HCT116 (cell line): ENCODE measurements at regions not wholly inside any gene's neighbourhood (a gene's known extent, or its start where the extent isn't known, plus 50 kb on each side); places are given as distances from the start of the nearest gene placed in this dataset.
"Not testable (repeated sequence)": the region's sequence is repeated elsewhere in the genome, so short reads cannot be mapped to it uniquely, and the experiment has no call there.

Source experiments
- ATAC-seq: fragments of 200-7000 bp; cut with Tn5 transposase; 2 replicates; pipeline ENCODE4 v1.9.1; 2020; ENCODE audit warnings: mild to moderate bottlenecking, moderate library complexity
- BruUV-seq: library from RNA; stranded (reverse); fragments of 400-500 nt; replicated peaks from 2 replicates; lab custom pipeline; 2021; lab: Mats Ljungman, UMichigan
- CTCF ChIA-PET: fragments of 300-600 bp; sonication (Branson Sonifier 250); formaldehyde crosslinking; loops from one replicate; lab custom pipeline; 2021; ENCODE audit warnings: antibody characterized with exemption; lab: Charles Lee
- POLR2A ChIA-PET: fragments of 300-600, 350-600 bp; sonication (Branson Sonifier 250); formaldehyde crosslinking; loops from one replicate; lab custom pipeline; 2021; ENCODE audit warnings: antibody characterized with exemption; lab: Charles Lee
- RAD21 ChIA-PET, 2 experiments: fragments of 300-600 bp; sonication (Branson Sonifier 250); formaldehyde crosslinking; loops; one replicate each; lab custom pipeline; 2023; ENCODE audit warnings: low total read pairs in 2 of 2; ENCODE audit not compliant: uncharacterized antibody in 2 of 2, unreplicated experiment in 2 of 2, low non-redundant PET in 1 of 2; lab: Charles Lee
- DNase-seq: peaks from one replicate; pipeline ENCODE4 v3.0.0-alpha.2; 2010; ENCODE audit warnings: low read depth, low spot score
- H2AFZ ChIP-seq: fragments of 200-600 bp; shearing (Covaris generic), sonication (generic); 2 replicates; pipeline ENCODE4 v1.6.1; 2017; ENCODE audit warnings: low read depth, mixed run types, mixed read lengths, antibody characterized with exemption, low read length; ENCODE audit not compliant: poor library complexity, severe bottlenecking
- H3K27ac ChIP-seq: 2 replicates; pipeline ENCODE4 v1.5.1; 2012; ENCODE audit warnings: low read depth, low read length
- H3K27me3 ChIP-seq: fragments of 200-600 bp; sonication (generic); 2 replicates; pipeline ENCODE4 v1.6.1; 2016; ENCODE audit warnings: mixed run types, low read length, mixed read lengths; ENCODE audit not compliant: insufficient read depth
- H3K36me3 ChIP-seq, 2 experiments: fragments of 200-500 bp in 1 of 2; fragments of 200-600 bp in 1 of 2; sonication (Bioruptor generic) in 1 of 2; sonication (generic) in 1 of 2; 2 replicates each; pipeline versions ENCODE4 v1.5.1 to v1.6.1; 2014 to 2016; ENCODE audit warnings: low read length in 2 of 2, inconsistent platforms in 1 of 2, mixed read lengths in 1 of 2, mixed run types in 1 of 2; ENCODE audit not compliant: insufficient read depth in 2 of 2, control insufficient read depth in 1 of 2
- H3K4me1 ChIP-seq, 2 experiments: fragments of 200-600 bp in 1 of 2; sonication (generic) in 1 of 2; 2 replicates each; pipeline versions ENCODE4 v1.5.1 to v1.6.1; 2012 to 2017; ENCODE audit warnings: low read length in 2 of 2, inconsistent platforms in 1 of 2, mild to moderate bottlenecking in 1 of 2, mixed read lengths in 1 of 2, mixed run types in 1 of 2, moderate library complexity in 1 of 2; ENCODE audit not compliant: insufficient read depth in 2 of 2, control insufficient read depth in 1 of 2
- H3K4me2 ChIP-seq: fragments of 200-600 bp; sonication (generic); 2 replicates; pipeline ENCODE4 v1.6.1; 2017; ENCODE audit warnings: mixed run types, low read length, mixed read lengths
- H3K4me3 ChIP-seq, 2 experiments: fragments of 200-600 bp in 1 of 2; sonication (generic) in 1 of 2; replicated peaks in 1 of 2; 2 replicates each; pipeline ENCODE4 v1.5.1; 2011 to 2016; ENCODE audit warnings: low read length in 2 of 2, control low read depth in 1 of 2, low read depth in 1 of 2, mild to moderate bottlenecking in 1 of 2, mixed read lengths in 1 of 2, mixed run types in 1 of 2
- H3K79me2 ChIP-seq: fragments of 200-600 bp; sonication (generic); 2 replicates; pipeline ENCODE4 v1.6.1; 2017; ENCODE audit warnings: mild to moderate bottlenecking, mixed run types, low read length, moderate library complexity, mixed read lengths; ENCODE audit not compliant: insufficient read depth
- H3K9ac ChIP-seq: fragments of 200-600 bp; sonication (generic); 2 replicates; pipeline ENCODE4 v1.6.1; 2016; ENCODE audit warnings: low read length, mixed read lengths
- H3K9me2 ChIP-seq: fragments of 200-600 bp; sonication (generic), shearing (Covaris generic); 2 replicates; pipeline ENCODE4 v1.6.1; 2017; ENCODE audit warnings: mixed run types, mild to moderate bottlenecking, moderate library complexity; ENCODE audit not compliant: insufficient read depth
- H3K9me3 ChIP-seq, 2 experiments: fragments of 200-500 bp in 1 of 2; fragments of 200-600 bp in 1 of 2; sonication (Bioruptor generic) in 1 of 2; sonication (generic) in 1 of 2; 2 replicates each; pipeline ENCODE4 v1.6.1; 2014 to 2017; ENCODE audit warnings: low read length in 2 of 2, mixed read lengths in 2 of 2, inconsistent platforms in 1 of 2, low read depth in 1 of 2, mild to moderate bottlenecking in 1 of 2, mixed run types in 1 of 2, moderate library complexity in 1 of 2; ENCODE audit not compliant: control insufficient read depth in 1 of 2, insufficient read depth in 1 of 2
- H4K20me1 ChIP-seq: fragments of 200-600 bp; sonication (generic), shearing (Covaris generic); 2 replicates; pipeline ENCODE4 v1.6.1; 2017; ENCODE audit warnings: mixed run types, mild to moderate bottlenecking, moderate library complexity; ENCODE audit not compliant: insufficient read depth
- CBX3 ChIP-seq: IDR thresholded peaks from 2 replicates; pipeline ENCODE4 v1.6.1; 2012; ENCODE audit warnings: low read depth
- ELF1 ChIP-seq: IDR thresholded peaks from 2 replicates; pipeline ENCODE4 v1.6.1; 2012; ENCODE audit warnings: low read depth, borderline replicate concordance
- POLR2AphosphoS5 ChIP-seq: IDR thresholded peaks from 2 replicates; pipeline ENCODE4 v1.6.1; 2011; ENCODE audit warnings: mild to moderate bottlenecking, low read depth, low read length, moderate library complexity
- RAD21 ChIP-seq: IDR thresholded peaks from 2 replicates; pipeline ENCODE4 v1.6.1; 2012; ENCODE audit warnings: low read depth, mild to moderate bottlenecking
- SIN3A ChIP-seq: IDR thresholded peaks from 2 replicates; pipeline ENCODE4 v1.6.1; 2012; ENCODE audit warnings: low read depth
- SP1 ChIP-seq: IDR thresholded peaks from 2 replicates; pipeline ENCODE4 v1.6.1; 2012; ENCODE audit warnings: low read depth
- SRF ChIP-seq: IDR thresholded peaks from 2 replicates; pipeline ENCODE4 v1.6.1; 2012; ENCODE audit warnings: low read depth
- TCF7L2 ChIP-seq: IDR thresholded peaks from 2 replicates; pipeline ENCODE4 v1.7.0; 2011; ENCODE audit warnings: borderline replicate concordance, inconsistent platforms; ENCODE audit not compliant: insufficient read depth, insufficient read length; ENCODE audit errors: extremely low read depth
- YY1 ChIP-seq: IDR thresholded peaks from 2 replicates; pipeline ENCODE4 v1.6.1; 2011; ENCODE audit warnings: low read length, low read depth, moderate library complexity, mild to moderate bottlenecking; ENCODE audit not compliant: insufficient replicate concordance; ENCODE audit errors: extremely low read depth
- intact Hi-C: fragments of 100-400 bp; cut with micrococcal nuclease; formaldehyde crosslinking; loops from 2 replicates; pipeline ENCODE4 v1.10.0; 2022
- TF ChIP-seq, protein P1 (sequence below): IDR thresholded peaks from 2 replicates; pipeline ENCODE4 v1.6.1; 2012
- TF ChIP-seq, protein P2 (sequence below): IDR thresholded peaks from 2 replicates; pipeline ENCODE4 v1.6.1; 2011; ENCODE audit warnings: mild to moderate bottlenecking, low read length, moderate library complexity; ENCODE audit not compliant: insufficient replicate concordance; ENCODE audit errors: extremely low read depth
- TF ChIP-seq, protein P3 (sequence below): IDR thresholded peaks from 2 replicates; pipeline ENCODE4 v1.6.1; 2012; ENCODE audit warnings: low read depth

DNA sequence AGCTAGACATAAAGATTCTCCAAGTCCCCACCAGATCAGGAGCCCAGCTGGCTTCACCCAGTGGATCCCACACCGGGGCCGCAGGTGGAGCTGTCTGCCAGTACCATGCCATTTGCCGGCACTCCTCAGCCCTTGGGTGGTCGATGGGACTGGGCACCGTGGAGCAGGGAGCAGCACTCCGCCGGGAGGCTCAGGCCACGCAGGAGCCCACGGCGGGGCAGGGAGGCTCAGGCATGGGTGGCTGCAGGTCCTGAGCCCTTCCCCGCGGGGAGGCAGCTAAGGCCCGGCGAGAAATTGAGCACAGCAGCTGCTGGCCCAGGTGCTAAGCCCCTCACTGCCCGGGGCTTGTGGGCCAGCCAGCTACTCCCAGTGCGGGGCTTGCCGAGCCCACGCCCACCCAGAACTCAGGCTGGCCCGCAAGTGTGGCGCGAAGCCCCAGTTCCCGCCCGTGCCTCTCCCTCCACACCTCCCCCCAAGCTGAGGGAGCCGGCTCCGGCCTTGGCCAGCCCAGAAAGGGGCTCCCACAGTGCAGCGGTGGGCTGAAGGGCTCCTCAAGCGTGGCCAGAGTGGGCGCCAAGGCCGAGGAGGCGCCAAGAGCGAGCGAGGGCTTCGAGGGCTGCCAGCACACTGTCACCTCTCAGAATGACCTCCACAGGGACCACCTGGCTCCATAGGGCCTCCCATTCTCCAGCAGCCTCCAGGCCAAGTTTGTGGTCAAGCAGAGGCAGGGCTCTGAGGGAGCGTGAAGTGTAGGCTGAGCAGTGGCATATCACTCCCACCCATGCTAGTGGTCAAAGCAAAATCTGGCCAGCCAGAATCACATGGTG lies 93.5 kb downstream of the PLXNA1 start:
- H3K79me2 ChIP-seq, DNase-seq, ATAC-seq, POLR2A ChIA-PET, H4K20me1 ChIP-seq, H3K9ac ChIP-seq, H3K27ac ChIP-seq, H3K9me2 ChIP-seq, H3K4me3 ChIP-seq, H3K36me3 ChIP-seq, H3K4me1 ChIP-seq, H3K27me3 ChIP-seq, H3K4me2 ChIP-seq, RAD21 ChIA-PET, CTCF ChIA-PET, BruUV-seq, H2AFZ ChIP-seq, intact Hi-C loops, H3K9me3 ChIP-seq: not testable (repeated sequence)

- no peak overlapping the region for H3K27ac ChIP-seq
- ATAC-seq = no peak
- H3K36me3 ChIP-seq = no peaks in the 10 kb centered on the region
- intact Hi-C loops = no loop called here
- POLR2A ChIA-PET = no interaction called here
- no peak for DNase-seq
- no peaks in the 10 kb centered on the region for H3K9me2 ChIP-seq
- no peak overlapping the region for H2AFZ ChIP-seq
- H3K27me3 ChIP-seq = no peaks in the 10 kb centered on the region
- H3K9ac ChIP-seq = no peak overlapping the region
- CTCF ChIA-PET = no interaction called here
- H3K4me3 ChIP-seq = no peak overlapping the region
- no peaks in the 10 kb centered on the region for H3K79me2 ChIP-seq
- no peaks in the 10 kb centered on the region for H4K20me1 ChIP-seq
- no peak for TF ChIP-seq CBX3
- TF ChIP-seq, protein P1, sequence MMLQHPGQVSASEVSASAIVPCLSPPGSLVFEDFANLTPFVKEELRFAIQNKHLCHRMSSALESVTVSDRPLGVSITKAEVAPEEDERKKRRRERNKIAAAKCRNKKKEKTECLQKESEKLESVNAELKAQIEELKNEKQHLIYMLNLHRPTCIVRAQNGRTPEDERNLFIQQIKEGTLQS = no peak
- no peak for TF ChIP-seq SIN3A
- TF ChIP-seq ELF1 = no peak
- TF ChIP-seq SRF = no peak
- TF ChIP-seq, protein P2, sequence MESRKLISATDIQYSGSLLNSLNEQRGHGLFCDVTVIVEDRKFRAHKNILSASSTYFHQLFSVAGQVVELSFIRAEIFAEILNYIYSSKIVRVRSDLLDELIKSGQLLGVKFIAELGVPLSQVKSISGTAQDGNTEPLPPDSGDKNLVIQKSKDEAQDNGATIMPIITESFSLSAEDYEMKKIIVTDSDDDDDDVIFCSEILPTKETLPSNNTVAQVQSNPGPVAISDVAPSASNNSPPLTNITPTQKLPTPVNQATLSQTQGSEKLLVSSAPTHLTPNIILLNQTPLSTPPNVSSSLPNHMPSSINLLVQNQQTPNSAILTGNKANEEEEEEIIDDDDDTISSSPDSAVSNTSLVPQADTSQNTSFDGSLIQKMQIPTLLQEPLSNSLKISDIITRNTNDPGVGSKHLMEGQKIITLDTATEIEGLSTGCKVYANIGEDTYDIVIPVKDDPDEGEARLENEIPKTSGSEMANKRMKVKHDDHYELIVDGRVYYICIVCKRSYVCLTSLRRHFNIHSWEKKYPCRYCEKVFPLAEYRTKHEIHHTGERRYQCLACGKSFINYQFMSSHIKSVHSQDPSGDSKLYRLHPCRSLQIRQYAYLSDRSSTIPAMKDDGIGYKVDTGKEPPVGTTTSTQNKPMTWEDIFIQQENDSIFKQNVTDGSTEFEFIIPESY = no peak
- no peak for TF ChIP-seq POLR2AphosphoS5
- no peak for TF ChIP-seq YY1
- TF ChIP-seq RAD21 = no peak
- TF ChIP-seq SP1 = no peak
- TF ChIP-seq, protein P3, sequence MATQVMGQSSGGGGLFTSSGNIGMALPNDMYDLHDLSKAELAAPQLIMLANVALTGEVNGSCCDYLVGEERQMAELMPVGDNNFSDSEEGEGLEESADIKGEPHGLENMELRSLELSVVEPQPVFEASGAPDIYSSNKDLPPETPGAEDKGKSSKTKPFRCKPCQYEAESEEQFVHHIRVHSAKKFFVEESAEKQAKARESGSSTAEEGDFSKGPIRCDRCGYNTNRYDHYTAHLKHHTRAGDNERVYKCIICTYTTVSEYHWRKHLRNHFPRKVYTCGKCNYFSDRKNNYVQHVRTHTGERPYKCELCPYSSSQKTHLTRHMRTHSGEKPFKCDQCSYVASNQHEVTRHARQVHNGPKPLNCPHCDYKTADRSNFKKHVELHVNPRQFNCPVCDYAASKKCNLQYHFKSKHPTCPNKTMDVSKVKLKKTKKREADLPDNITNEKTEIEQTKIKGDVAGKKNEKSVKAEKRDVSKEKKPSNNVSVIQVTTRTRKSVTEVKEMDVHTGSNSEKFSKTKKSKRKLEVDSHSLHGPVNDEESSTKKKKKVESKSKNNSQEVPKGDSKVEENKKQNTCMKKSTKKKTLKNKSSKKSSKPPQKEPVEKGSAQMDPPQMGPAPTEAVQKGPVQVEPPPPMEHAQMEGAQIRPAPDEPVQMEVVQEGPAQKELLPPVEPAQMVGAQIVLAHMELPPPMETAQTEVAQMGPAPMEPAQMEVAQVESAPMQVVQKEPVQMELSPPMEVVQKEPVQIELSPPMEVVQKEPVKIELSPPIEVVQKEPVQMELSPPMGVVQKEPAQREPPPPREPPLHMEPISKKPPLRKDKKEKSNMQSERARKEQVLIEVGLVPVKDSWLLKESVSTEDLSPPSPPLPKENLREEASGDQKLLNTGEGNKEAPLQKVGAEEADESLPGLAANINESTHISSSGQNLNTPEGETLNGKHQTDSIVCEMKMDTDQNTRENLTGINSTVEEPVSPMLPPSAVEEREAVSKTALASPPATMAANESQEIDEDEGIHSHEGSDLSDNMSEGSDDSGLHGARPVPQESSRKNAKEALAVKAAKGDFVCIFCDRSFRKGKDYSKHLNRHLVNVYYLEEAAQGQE = no peak
- no peak for TF ChIP-seq TCF7L2
- H3K9me3 ChIP-seq = no peaks in the 10 kb centered on the region
- RAD21 ChIA-PET = no interaction called here
- H3K4me1 ChIP-seq = no peaks in the 10 kb centered on the region
- no peak overlapping the region for H3K4me2 ChIP-seq
- BruUV-seq = no TSS peak
Observed at GRCh38 chr3:127077068-127077467, 94.2 kb downstream of the PLXNA1 start.
